HG03196 (cell line): ENCODE measurements at regions not wholly inside any gene's neighbourhood (a gene's known extent, or its start where the extent isn't known, plus 50 kb on each side); places are given as distances from the start of the nearest gene placed in this dataset.
A peak's percentile ranks its signal among the peaks of the same experiment; 100 is the strongest.
"Not testable (repeated sequence)": the region's sequence is repeated elsewhere in the genome, so short reads cannot be mapped to it uniquely, and the experiment has no call there.

Experiments
- ATAC-seq: cut with Tn5 transposase; IDR thresholded peaks from one replicate; pipeline ENCODE4 v1.9.1; 2021; ENCODE audit not compliant: unreplicated experiment

- no peak for ATAC-seq
Observed at GRCh38 chr12:27864521-27864920, 84.5 kb upstream of the MANSC4 start.

GRCh38 chr12:27863839-27864238 is 83.8 kb upstream of the MANSC4 start:
- no peak for ATAC-seq

GRCh38 chr12:27861428-27862167 is 81.6 kb upstream of the MANSC4 start:
- peak; percentile 81 for ATAC-seq

- no peak for ATAC-seq
Observed at GRCh38 chr12:27859648-27860047, 79.6 kb upstream of the MANSC4 start.

- ATAC-seq, result not testable (repeated sequence)
Observed at GRCh38 chr12:27857006-27857405, 77.0 kb upstream of the MANSC4 start.

- no peak for ATAC-seq
Observed at GRCh38 chr12:27852742-27853141, 72.7 kb upstream of the MANSC4 start.
